HCT116 (cell line): ENCODE measurements at regions not wholly inside any gene's neighbourhood (a gene's known extent, or its start where the extent isn't known, plus 50 kb on each side); places are given as distances from the start of the nearest gene placed in this dataset.

ENCODE experiments used
- ATAC-seq: fragments of 200-7000 bp; cut with Tn5 transposase; 2 replicates; pipeline ENCODE4 v1.9.1; 2020; ENCODE audit warnings: mild to moderate bottlenecking, moderate library complexity
- BruUV-seq: library from RNA; stranded (reverse); fragments of 400-500 nt; replicated peaks from 2 replicates; lab custom pipeline; 2021; lab: Mats Ljungman, UMichigan
- CTCF ChIA-PET: fragments of 300-600 bp; sonication (Branson Sonifier 250); formaldehyde crosslinking; loops from one replicate; lab custom pipeline; 2021; ENCODE audit warnings: antibody characterized with exemption; lab: Charles Lee
- POLR2A ChIA-PET: fragments of 300-600, 350-600 bp; sonication (Branson Sonifier 250); formaldehyde crosslinking; loops from one replicate; lab custom pipeline; 2021; ENCODE audit warnings: antibody characterized with exemption; lab: Charles Lee
- RAD21 ChIA-PET, 2 experiments: fragments of 300-600 bp; sonication (Branson Sonifier 250); formaldehyde crosslinking; loops; one replicate each; lab custom pipeline; 2023; ENCODE audit warnings: low total read pairs in 2 of 2; ENCODE audit not compliant: uncharacterized antibody in 2 of 2, unreplicated experiment in 2 of 2, low non-redundant PET in 1 of 2; lab: Charles Lee
- DNase-seq: peaks from one replicate; pipeline ENCODE4 v3.0.0-alpha.2; 2010; ENCODE audit warnings: low read depth, low spot score
- H2AFZ ChIP-seq: fragments of 200-600 bp; shearing (Covaris generic), sonication (generic); 2 replicates; pipeline ENCODE4 v1.6.1; 2017; ENCODE audit warnings: low read depth, mixed run types, mixed read lengths, antibody characterized with exemption, low read length; ENCODE audit not compliant: poor library complexity, severe bottlenecking
- H3K27ac ChIP-seq: 2 replicates; pipeline ENCODE4 v1.5.1; 2012; ENCODE audit warnings: low read depth, low read length
- H3K27me3 ChIP-seq: fragments of 200-600 bp; sonication (generic); 2 replicates; pipeline ENCODE4 v1.6.1; 2016; ENCODE audit warnings: mixed run types, low read length, mixed read lengths; ENCODE audit not compliant: insufficient read depth
- H3K36me3 ChIP-seq, 2 experiments: fragments of 200-500 bp in 1 of 2; fragments of 200-600 bp in 1 of 2; sonication (Bioruptor generic) in 1 of 2; sonication (generic) in 1 of 2; 2 replicates each; pipeline versions ENCODE4 v1.5.1 to v1.6.1; 2014 to 2016; ENCODE audit warnings: low read length in 2 of 2, inconsistent platforms in 1 of 2, mixed read lengths in 1 of 2, mixed run types in 1 of 2; ENCODE audit not compliant: insufficient read depth in 2 of 2, control insufficient read depth in 1 of 2
- H3K4me1 ChIP-seq, 2 experiments: fragments of 200-600 bp in 1 of 2; sonication (generic) in 1 of 2; 2 replicates each; pipeline versions ENCODE4 v1.5.1 to v1.6.1; 2012 to 2017; ENCODE audit warnings: low read length in 2 of 2, inconsistent platforms in 1 of 2, mild to moderate bottlenecking in 1 of 2, mixed read lengths in 1 of 2, mixed run types in 1 of 2, moderate library complexity in 1 of 2; ENCODE audit not compliant: insufficient read depth in 2 of 2, control insufficient read depth in 1 of 2
- H3K4me2 ChIP-seq: fragments of 200-600 bp; sonication (generic); 2 replicates; pipeline ENCODE4 v1.6.1; 2017; ENCODE audit warnings: mixed run types, low read length, mixed read lengths
- H3K4me3 ChIP-seq, 2 experiments: fragments of 200-600 bp in 1 of 2; sonication (generic) in 1 of 2; replicated peaks in 1 of 2; 2 replicates each; pipeline ENCODE4 v1.5.1; 2011 to 2016; ENCODE audit warnings: low read length in 2 of 2, control low read depth in 1 of 2, low read depth in 1 of 2, mild to moderate bottlenecking in 1 of 2, mixed read lengths in 1 of 2, mixed run types in 1 of 2
- H3K79me2 ChIP-seq: fragments of 200-600 bp; sonication (generic); 2 replicates; pipeline ENCODE4 v1.6.1; 2017; ENCODE audit warnings: mild to moderate bottlenecking, mixed run types, low read length, moderate library complexity, mixed read lengths; ENCODE audit not compliant: insufficient read depth
- H3K9ac ChIP-seq: fragments of 200-600 bp; sonication (generic); 2 replicates; pipeline ENCODE4 v1.6.1; 2016; ENCODE audit warnings: low read length, mixed read lengths
- H3K9me2 ChIP-seq: fragments of 200-600 bp; sonication (generic), shearing (Covaris generic); 2 replicates; pipeline ENCODE4 v1.6.1; 2017; ENCODE audit warnings: mixed run types, mild to moderate bottlenecking, moderate library complexity; ENCODE audit not compliant: insufficient read depth
- H3K9me3 ChIP-seq, 2 experiments: fragments of 200-500 bp in 1 of 2; fragments of 200-600 bp in 1 of 2; sonication (Bioruptor generic) in 1 of 2; sonication (generic) in 1 of 2; 2 replicates each; pipeline ENCODE4 v1.6.1; 2014 to 2017; ENCODE audit warnings: low read length in 2 of 2, mixed read lengths in 2 of 2, inconsistent platforms in 1 of 2, low read depth in 1 of 2, mild to moderate bottlenecking in 1 of 2, mixed run types in 1 of 2, moderate library complexity in 1 of 2; ENCODE audit not compliant: control insufficient read depth in 1 of 2, insufficient read depth in 1 of 2
- H4K20me1 ChIP-seq: fragments of 200-600 bp; sonication (generic), shearing (Covaris generic); 2 replicates; pipeline ENCODE4 v1.6.1; 2017; ENCODE audit warnings: mixed run types, mild to moderate bottlenecking, moderate library complexity; ENCODE audit not compliant: insufficient read depth
- CEBPB ChIP-seq: IDR thresholded peaks from 2 replicates; pipeline ENCODE4 v1.6.1; 2012; ENCODE audit warnings: low read depth
- ELF1 ChIP-seq: IDR thresholded peaks from 2 replicates; pipeline ENCODE4 v1.6.1; 2012; ENCODE audit warnings: low read depth, borderline replicate concordance
- EZH2 ChIP-seq: fragments of 200-600 bp; sonication (generic); IDR thresholded peaks from 2 replicates; pipeline ENCODE4 v1.6.1; 2017; ENCODE audit warnings: antibody characterized with exemption, mixed run types
- EZH2phosphoT487 ChIP-seq: fragments of 200-600 bp; IDR thresholded peaks from 2 replicates; pipeline ENCODE4 v1.6.1; 2018; ENCODE audit warnings: antibody characterized with exemption, borderline replicate concordance
- FOSL1 ChIP-seq: IDR thresholded peaks from 2 replicates; pipeline ENCODE4 v1.6.1; 2012; ENCODE audit warnings: low read depth
- POLR2A ChIP-seq: IDR thresholded peaks from 2 replicates; pipeline ENCODE4 v1.7.0; 2011; ENCODE audit warnings: borderline replicate concordance; ENCODE audit not compliant: insufficient read depth, insufficient read length; ENCODE audit errors: extremely low read depth
- POLR2AphosphoS5 ChIP-seq: IDR thresholded peaks from 2 replicates; pipeline ENCODE4 v1.6.1; 2011; ENCODE audit warnings: mild to moderate bottlenecking, low read depth, low read length, moderate library complexity
- RAD21 ChIP-seq: IDR thresholded peaks from 2 replicates; pipeline ENCODE4 v1.6.1; 2012; ENCODE audit warnings: low read depth, mild to moderate bottlenecking
- REST ChIP-seq: IDR thresholded peaks from 2 replicates; pipeline ENCODE4 v1.6.1; 2012; ENCODE audit warnings: low read depth
- SIN3A ChIP-seq: IDR thresholded peaks from 2 replicates; pipeline ENCODE4 v1.6.1; 2012; ENCODE audit warnings: low read depth
- SP1 ChIP-seq: IDR thresholded peaks from 2 replicates; pipeline ENCODE4 v1.6.1; 2012; ENCODE audit warnings: low read depth
- SRF ChIP-seq: IDR thresholded peaks from 2 replicates; pipeline ENCODE4 v1.6.1; 2012; ENCODE audit warnings: low read depth
- TCF7L2 ChIP-seq: IDR thresholded peaks from 2 replicates; pipeline ENCODE4 v1.7.0; 2011; ENCODE audit warnings: borderline replicate concordance, inconsistent platforms; ENCODE audit not compliant: insufficient read depth, insufficient read length; ENCODE audit errors: extremely low read depth
- YY1 ChIP-seq: IDR thresholded peaks from 2 replicates; pipeline ENCODE4 v1.6.1; 2011; ENCODE audit warnings: low read length, low read depth, moderate library complexity, mild to moderate bottlenecking; ENCODE audit not compliant: insufficient replicate concordance; ENCODE audit errors: extremely low read depth
- ZFX ChIP-seq: fragments of 450-650 bp; IDR thresholded peaks from 2 replicates; pipeline ENCODE4 v1.6.1; 2017
- ZNF274 ChIP-seq: fragments of 200-500 bp; sonication (Bioruptor generic); IDR thresholded peaks from 2 replicates; pipeline ENCODE4 v1.6.1; 2014; ENCODE audit warnings: mild to moderate bottlenecking, low read depth, low read length, inconsistent platforms
- intact Hi-C: fragments of 100-400 bp; cut with micrococcal nuclease; formaldehyde crosslinking; loops from 2 replicates; pipeline ENCODE4 v1.10.0; 2022
- TF ChIP-seq, protein P1 (sequence below), 3 experiments: fragments of 200-600 bp in 1 of 3; sonication (generic) in 1 of 3; IDR thresholded peaks in 2 of 3; conservative IDR thresholded peaks in 1 of 3; 2 replicates each; pipeline ENCODE4 v1.5.1; 2012 to 2017; ENCODE audit warnings: low read depth in 2 of 3, low read length in 2 of 3, antibody characterized with exemption in 1 of 3, borderline replicate concordance in 1 of 3, control low read depth in 1 of 3, mild to moderate bottlenecking in 1 of 3, mixed read lengths in 1 of 3, mixed run types in 1 of 3, moderate library complexity in 1 of 3; ENCODE audit not compliant: insufficient read depth in 1 of 3
- TF ChIP-seq, protein P2 (sequence below): IDR thresholded peaks from 2 replicates; pipeline ENCODE4 v1.6.1; 2012
- TF ChIP-seq, protein P3 (sequence below): IDR thresholded peaks from 2 replicates; pipeline ENCODE4 v1.6.1; 2012

DNA sequence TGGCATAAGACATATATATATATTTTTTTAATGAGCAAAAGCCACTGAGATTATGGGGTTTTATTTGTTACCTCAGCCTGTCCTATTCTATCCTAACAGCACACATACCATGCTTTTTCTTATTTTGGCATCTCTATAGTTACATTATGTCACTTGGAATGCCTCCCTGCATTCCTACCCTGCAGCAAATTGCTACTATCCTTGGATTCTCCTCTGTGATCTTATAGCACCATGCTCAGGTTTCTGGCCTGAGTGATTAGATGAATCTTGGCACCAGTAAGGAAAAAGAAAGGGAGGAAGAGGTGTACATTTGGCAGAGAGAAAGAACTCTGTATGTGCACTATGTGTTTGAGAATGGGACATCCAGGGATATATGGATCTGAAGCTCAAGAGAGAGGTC, 86.3 kb upstream of the PELI1 start:
- ChIA-PET POLR2A (no interaction called here), RAD21 (no interaction called here)

More for the DNA sequence above, 86.3 kb upstream of the PELI1 start:
- H3K9me3 ChIP-seq = no peaks in the 10 kb centered on the region
- no peak overlapping the region for H3K4me2 ChIP-seq
- no peaks in the 10 kb centered on the region for H3K36me3 ChIP-seq
- H3K9me2 ChIP-seq = no peaks in the 10 kb centered on the region
- no peaks in the 10 kb centered on the region for H3K79me2 ChIP-seq
- no peak overlapping the region for H3K9ac ChIP-seq
- no peaks in the 10 kb centered on the region for H3K27me3 ChIP-seq
- no peak for TF ChIP-seq EZH2
- no peak for TF ChIP-seq RAD21
- no peak for TF ChIP-seq REST
- TF ChIP-seq FOSL1 = no peak
- TF ChIP-seq SP1 = no peak
- no peak for TF ChIP-seq ELF1
- TF ChIP-seq, protein P1, sequence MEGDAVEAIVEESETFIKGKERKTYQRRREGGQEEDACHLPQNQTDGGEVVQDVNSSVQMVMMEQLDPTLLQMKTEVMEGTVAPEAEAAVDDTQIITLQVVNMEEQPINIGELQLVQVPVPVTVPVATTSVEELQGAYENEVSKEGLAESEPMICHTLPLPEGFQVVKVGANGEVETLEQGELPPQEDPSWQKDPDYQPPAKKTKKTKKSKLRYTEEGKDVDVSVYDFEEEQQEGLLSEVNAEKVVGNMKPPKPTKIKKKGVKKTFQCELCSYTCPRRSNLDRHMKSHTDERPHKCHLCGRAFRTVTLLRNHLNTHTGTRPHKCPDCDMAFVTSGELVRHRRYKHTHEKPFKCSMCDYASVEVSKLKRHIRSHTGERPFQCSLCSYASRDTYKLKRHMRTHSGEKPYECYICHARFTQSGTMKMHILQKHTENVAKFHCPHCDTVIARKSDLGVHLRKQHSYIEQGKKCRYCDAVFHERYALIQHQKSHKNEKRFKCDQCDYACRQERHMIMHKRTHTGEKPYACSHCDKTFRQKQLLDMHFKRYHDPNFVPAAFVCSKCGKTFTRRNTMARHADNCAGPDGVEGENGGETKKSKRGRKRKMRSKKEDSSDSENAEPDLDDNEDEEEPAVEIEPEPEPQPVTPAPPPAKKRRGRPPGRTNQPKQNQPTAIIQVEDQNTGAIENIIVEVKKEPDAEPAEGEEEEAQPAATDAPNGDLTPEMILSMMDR (IDR thresholded peaks at IDR 0.05 in 2 of 3, conservative IDR thresholded peaks at IDR 0.05 in 1 of 3; ENCODE audit: borderline replicate concordance in 1 of 3, insufficient read depth in 1 of 3, low read depth in 2 of 3, low read length in 2 of 3) = no peak
- no peak for TF ChIP-seq TCF7L2
- TF ChIP-seq CEBPB = no peak
- no peak for TF ChIP-seq SRF
- TF ChIP-seq YY1 = no peak
- TF ChIP-seq ZFX = no peak
- no peak for TF ChIP-seq EZH2phosphoT487
- TF ChIP-seq SIN3A = no peak
- no peak for TF ChIP-seq POLR2AphosphoS5
- TF ChIP-seq, protein P2, sequence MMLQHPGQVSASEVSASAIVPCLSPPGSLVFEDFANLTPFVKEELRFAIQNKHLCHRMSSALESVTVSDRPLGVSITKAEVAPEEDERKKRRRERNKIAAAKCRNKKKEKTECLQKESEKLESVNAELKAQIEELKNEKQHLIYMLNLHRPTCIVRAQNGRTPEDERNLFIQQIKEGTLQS = no peak
- TF ChIP-seq POLR2A = no peak
- no peak for TF ChIP-seq ZNF274
- TF ChIP-seq, protein P3, sequence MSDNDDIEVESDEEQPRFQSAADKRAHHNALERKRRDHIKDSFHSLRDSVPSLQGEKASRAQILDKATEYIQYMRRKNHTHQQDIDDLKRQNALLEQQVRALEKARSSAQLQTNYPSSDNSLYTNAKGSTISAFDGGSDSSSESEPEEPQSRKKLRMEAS = no peak
- no peak overlapping the region for H3K27ac ChIP-seq
- DNase-seq = no peak
- no peak overlapping the region for H2AFZ ChIP-seq
- H3K4me3 ChIP-seq = no peak overlapping the region
- CTCF ChIA-PET = no interaction called here
- intact Hi-C loops = no loop called here
- H3K4me1 ChIP-seq = peaks cover 3 to 10% of the 10 kb centered on the region in 2 experiments
- no peak for ATAC-seq
- H4K20me1 ChIP-seq = no peaks in the 10 kb centered on the region
- BruUV-seq = no TSS peak
